Kidney (tissue), 13 donors: ENCODE measurements at regions not wholly inside any gene's neighbourhood (a gene's known extent, or its start where the extent isn't known, plus 50 kb on each side); places are given as distances from the start of the nearest gene placed in this dataset.

ENCODE experiments used
- DNase-seq, 5 donors: peaks; one replicate each; pipeline ENCODE4 v3.0.0-alpha.2; 2013 to 2020
- FAIRE-seq: peaks from 2 replicates; lab custom pipeline; 2012; peaks lifted over from hg19 to GRCh38; lab: Jason Lieb, UNC
- H3K27ac ChIP-seq, 2 donors: one replicate each; pipeline ENCODE4 v1.7.0; 2013; ENCODE audit warnings: low read depth in 2 of 2, low read length in 2 of 2, inconsistent platforms in 1 of 2
- H3K27me3 ChIP-seq: one replicate; pipeline ENCODE4 v1.7.1; 2013; ENCODE audit warnings: low read length, inconsistent platforms; ENCODE audit not compliant: control insufficient read depth, insufficient read depth
- H3K36me3 ChIP-seq, 3 donors: one replicate each; pipeline versions ENCODE4 v1.7.0 to v1.7.1; 2013; ENCODE audit warnings: low read length in 3 of 3, control low read depth in 1 of 3, inconsistent platforms in 1 of 3; ENCODE audit not compliant: insufficient read depth in 3 of 3, control insufficient read depth in 2 of 3
- H3K4me1 ChIP-seq, 3 donors: one replicate each; pipeline versions ENCODE4 v1.7.0 to v1.7.1; 2013; ENCODE audit warnings: low read length in 3 of 3, inconsistent platforms in 1 of 3, low read depth in 1 of 3; ENCODE audit not compliant: control insufficient read depth in 2 of 3, insufficient read depth in 2 of 3
- H3K4me3 ChIP-seq, 3 donors: one replicate each; pipeline versions ENCODE4 v1.7.0 to v1.8.1; 2013; ENCODE audit warnings: low read length in 3 of 3, control low read depth in 1 of 3, inconsistent platforms in 1 of 3
- H3K9ac ChIP-seq, 3 donors: one replicate each; pipeline versions ENCODE4 v1.7.0 to v1.7.1; 2013; ENCODE audit warnings: low read length in 3 of 3, control low read depth in 1 of 3, inconsistent platforms in 1 of 3
- H3K9me3 ChIP-seq, 3 donors: one replicate each; pipeline versions ENCODE4 v1.7.0 to v1.7.1; 2013; ENCODE audit warnings: low read length in 3 of 3, control low read depth in 1 of 3, inconsistent platforms in 1 of 3; ENCODE audit not compliant: control insufficient read depth in 2 of 3, insufficient read depth in 1 of 3
- CTCF ChIP-seq: IDR thresholded peaks from 3 replicates; pipeline ENCODE4 v1.5.1; 2012; ENCODE audit warnings: mild to moderate bottlenecking, moderate library complexity, borderline replicate concordance; ENCODE audit not compliant: insufficient read depth; ENCODE audit errors: extremely low read depth
- intact Hi-C: fragments of 100-400 bp; cut with DNase I; formaldehyde crosslinking; loops from one replicate; pipeline ENCODE4 v1.11.1; 2022
- donor health status: control.
- donor health status: control.
- donor health status: control.
- donor health status: control.
- donor health status: control.
- donor health status: DM: yes; HTN: yes; CAD: no.
- donor health status: Normal renal cell carcinoma (clear cell type).

GRCh38 chr13:109454167-109454917, 332.0 kb downstream of the IRS2 start:
- Histone ChIP-seq H3K9me3 (no peaks in the 10 kb centered on the region), H3K27me3 (no peaks in the 10 kb centered on the region), H3K36me3 (no peaks in the 10 kb centered on the region), H3K9ac (no peak overlapping the region), H3K27ac (no peak overlapping the region), H3K4me3 (no peak overlapping the region), H3K4me1 (no peaks in the 10 kb centered on the region)
- intact Hi-C loops, result no loop called here
- TF ChIP-seq CTCF, result no peak
- DNase-seq (no peak), FAIRE-seq (no peak)

- TF ChIP-seq CTCF, result no peak
- Histone ChIP-seq H3K36me3 (no peaks in the 10 kb centered on the region), H3K4me3 (no peak overlapping the region), H3K4me1 (no peaks in the 10 kb centered on the region), H3K9me3 (no peaks in the 10 kb centered on the region), H3K9ac (no peak overlapping the region), H3K27me3 (no peaks in the 10 kb centered on the region), H3K27ac (no peak overlapping the region)
- no peak for DNase-seq
- FAIRE-seq, result no peak
- intact Hi-C loops, result no loop called here
These were observed 334.7 kb downstream of the IRS2 start for GRCh38 chr13:109451726-109452125.

- TF ChIP-seq CTCF, result no peak
- Histone ChIP-seq H3K4me3 (no peak overlapping the region), H3K27me3 (no peaks in the 10 kb centered on the region), H3K4me1 (no peaks in the 10 kb centered on the region), H3K9ac (no peak overlapping the region), H3K27ac (no peak overlapping the region), H3K36me3 (no peaks in the 10 kb centered on the region), H3K9me3 (no peaks in the 10 kb centered on the region)
- no peak for DNase-seq
- FAIRE-seq, result no peak
- intact Hi-C loops, result no loop called here
These were observed 337.8 kb downstream of the IRS2 start for GRCh38 chr13:109448629-109449028.
